Limb (tissue), 2 donors: ENCODE measurements at regions not wholly inside any gene's neighbourhood (a gene's known extent, or its start where the extent isn't known, plus 50 kb on each side); places are given as distances from the start of the nearest gene placed in this dataset.
"Not testable (repeated sequence)": the region's sequence is repeated elsewhere in the genome, so short reads cannot be mapped to it uniquely, and the experiment has no call there.

Source experiments
- DNase-seq, 2 donors: peaks; one replicate each; pipeline ENCODE4 v3.0.0-alpha.2; 2016; ENCODE audit errors: extremely low spot score in 2 of 2

- DNase-seq = no peak
Measured at GRCh38 chr9:96133321-96134021, 168.5 kb downstream of the HSD17B3 start.

GRCh38 chr9:96131825-96132224 is 170.2 kb downstream of the HSD17B3 start:
- DNase-seq = peak in 1 of 2 donors; percentile 38

DNA sequence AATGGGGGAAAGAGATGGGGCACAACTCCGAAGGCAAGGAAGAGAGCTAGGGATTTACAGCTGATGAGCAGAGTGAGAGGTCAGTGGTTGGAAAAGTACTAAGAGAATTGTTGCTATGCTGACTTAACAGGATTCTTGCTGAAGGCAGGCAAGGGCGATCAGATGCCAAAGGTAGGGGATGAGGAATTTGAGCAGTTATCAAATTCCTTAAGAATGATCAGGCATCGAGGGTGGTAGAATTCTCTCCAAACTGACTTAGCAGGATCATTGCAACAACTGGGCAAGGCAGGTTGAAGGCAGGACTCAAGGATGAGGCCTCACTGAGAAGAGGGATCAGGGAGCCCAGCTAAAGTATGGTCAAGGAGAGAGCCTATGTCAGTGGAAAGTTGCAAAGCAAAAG is 171.0 kb downstream of the HSD17B3 start:
- DNase-seq = no peak

- no peak for DNase-seq
Measured at GRCh38 chr9:96129747-96130146, 172.2 kb downstream of the HSD17B3 start.

GRCh38 chr9:96128880-96129279 is 173.1 kb downstream of the HSD17B3 start:
- no peak for DNase-seq

DNA sequence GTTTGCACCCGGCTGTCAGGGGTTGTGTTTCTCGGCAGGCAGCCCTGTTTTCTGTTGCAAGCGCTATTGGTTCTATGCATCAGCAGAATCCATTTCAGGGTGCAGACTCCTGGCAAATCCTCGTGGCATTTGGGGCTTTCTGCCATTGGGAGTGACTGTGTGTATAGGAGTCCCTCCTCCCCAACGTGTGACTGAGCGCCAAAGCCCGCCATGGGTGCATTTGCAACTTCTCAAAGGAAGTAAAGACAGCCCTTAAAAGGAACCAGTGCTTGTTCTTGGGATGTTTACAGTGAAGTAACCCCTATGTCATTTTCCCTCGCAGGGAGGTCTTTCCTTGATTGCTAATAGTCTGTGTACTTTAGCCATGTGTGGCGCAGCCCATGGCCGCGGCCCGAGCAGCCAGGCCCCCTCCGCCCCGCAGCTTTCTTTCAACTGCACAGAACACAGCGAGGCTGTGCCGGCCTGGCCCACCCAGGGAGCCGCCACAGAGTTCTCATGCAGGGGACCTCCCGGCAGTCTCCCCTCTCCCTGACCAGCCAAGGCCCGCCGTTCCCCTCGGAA is 175.6 kb downstream of the HSD17B3 start:
- DNase-seq = peak in 1 of 2 donors; percentile 61

DNA sequence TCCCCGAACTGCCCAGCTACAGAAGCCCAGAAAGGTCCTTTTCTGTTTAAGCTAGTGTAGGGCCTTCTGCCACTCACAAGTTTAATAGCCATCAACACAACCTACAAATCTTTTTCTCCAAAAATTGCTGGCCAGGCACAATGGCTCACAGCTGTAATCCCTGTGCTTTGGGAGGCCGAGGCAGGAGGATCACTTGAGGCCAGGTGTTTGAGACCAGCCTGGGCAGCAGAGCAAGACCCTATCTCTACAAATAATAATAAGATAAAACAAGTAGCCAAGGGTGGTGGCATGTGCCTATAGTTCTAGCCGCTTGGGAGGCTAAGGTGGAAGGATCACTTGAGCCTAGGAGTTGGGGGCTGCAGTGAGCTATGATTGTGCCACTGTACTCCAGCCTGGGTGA is 176.4 kb downstream of the HSD17B3 start:
- no peak for DNase-seq

DNA sequence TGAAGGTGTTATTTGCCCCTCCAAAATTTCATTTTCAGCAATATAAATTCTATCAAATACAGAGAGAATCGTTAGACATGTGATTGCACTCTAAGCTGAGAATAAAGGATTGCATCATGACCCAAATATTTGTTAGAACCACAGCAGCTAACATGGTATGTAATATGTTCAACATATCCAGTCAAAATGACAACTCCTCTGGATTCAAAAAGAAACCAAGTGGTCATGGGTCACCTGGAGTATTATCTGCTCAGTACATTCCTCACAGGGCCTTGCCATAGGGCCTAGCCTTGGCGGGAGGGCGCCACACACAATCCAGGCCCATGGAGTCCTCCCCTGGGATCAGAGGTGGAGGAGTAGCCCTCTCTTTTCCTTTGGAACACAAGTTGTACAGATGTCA is 179.2 kb downstream of the HSD17B3 start:
- DNase-seq = no peak

GRCh38 chr9:96122282-96122681 is 179.7 kb downstream of the HSD17B3 start:
- peak in 1 of 2 donors; percentile 13 for DNase-seq

- DNase-seq = no peak
Measured at GRCh38 chr9:96121136-96121535, 180.8 kb downstream of the HSD17B3 start.

DNA sequence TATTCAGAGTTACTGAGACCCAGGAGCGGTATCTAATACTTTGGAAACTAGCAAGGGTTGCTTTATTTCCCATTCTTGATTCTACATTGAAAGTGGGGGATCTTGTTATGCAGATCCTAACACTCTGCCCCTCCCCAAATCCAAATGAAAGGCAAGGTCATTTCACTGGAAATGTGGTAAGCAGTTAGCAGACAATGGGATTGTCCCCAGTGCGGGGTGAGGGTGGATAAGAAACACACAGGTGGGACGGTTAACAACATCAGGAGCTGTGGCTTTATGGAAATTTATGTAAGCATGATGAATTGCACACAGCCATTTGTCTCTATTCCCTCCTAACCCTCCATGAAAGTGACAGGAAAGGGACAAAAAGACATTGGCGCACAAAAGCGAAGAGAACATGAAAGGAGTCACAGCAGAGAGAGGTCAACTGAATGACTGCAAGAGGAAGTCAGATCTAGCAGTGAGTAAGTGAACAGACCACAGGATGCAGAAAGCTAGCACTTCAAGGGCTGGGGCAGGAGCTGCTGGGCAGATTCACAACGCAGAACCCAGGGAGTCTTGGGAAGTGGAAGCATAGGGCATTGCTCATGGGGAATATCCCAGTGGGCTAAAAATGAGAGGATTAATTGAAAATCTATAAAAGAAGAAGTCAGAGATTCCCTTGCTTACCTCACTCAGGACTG is 184.4 kb downstream of the HSD17B3 start:
- DNase-seq = peak in 1 of 2 donors; percentile 2

GRCh38 chr9:96116275-96117064 is 185.5 kb downstream of the HSD17B3 start:
- peak in 1 of 2 donors; percentile 38 for DNase-seq

DNA sequence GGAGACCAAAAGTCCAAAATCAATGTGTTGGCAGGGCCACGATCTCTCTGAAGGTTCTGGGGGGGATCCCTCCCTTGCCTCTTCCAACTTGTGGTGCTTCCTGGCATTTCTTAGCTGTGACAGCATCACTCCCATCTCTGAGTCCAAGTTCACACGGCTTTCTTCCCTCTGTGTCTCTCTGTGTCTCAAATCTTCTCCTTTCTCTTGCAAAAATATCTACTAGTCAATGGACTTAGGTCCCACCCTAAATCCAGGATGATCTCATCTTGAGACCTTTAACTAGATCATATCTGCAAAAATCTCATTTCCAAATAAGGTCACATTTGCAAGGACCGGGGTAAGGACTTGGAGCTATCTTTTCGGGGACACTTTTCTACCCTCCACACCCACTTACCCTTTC is 186.1 kb downstream of the HSD17B3 start:
- no peak for DNase-seq

- no peak for DNase-seq
Measured at GRCh38 chr9:96113032-96113431, 188.9 kb downstream of the HSD17B3 start.

DNA sequence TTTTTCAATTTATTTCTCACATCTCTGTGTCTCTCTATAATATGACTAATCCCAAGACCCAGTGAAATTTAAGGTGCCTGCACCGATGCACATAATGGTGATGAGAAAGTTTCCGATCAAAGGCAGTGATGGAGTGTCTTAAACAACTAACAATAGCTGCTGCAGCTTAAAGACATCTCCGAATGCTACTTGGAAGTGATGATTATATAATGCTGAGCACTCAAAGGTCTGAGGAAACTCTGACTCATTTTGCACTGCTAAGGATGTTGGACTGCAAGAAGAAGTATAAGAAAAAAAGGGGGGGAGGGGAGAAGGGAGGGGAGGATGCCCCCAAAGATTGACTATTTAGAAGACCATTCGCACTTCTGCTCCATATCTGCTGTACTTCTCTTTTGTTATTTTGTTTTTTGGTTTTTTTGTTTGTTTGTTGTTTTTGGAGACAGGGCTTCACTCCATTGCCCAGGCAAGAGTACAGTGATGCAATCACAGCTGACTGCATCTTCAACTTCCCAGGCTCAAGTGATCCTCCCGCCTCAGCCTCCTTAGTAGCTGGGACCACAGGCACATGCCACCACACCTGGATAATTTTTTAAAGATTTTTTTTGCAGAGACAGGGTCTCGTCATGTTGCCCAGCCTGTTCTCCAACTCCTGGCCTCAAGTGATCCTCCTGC is 192.2 kb downstream of the HSD17B3 start:
- DNase-seq = no peak

- DNase-seq = no peak
Measured at GRCh38 chr9:96108691-96109380, 193.1 kb downstream of the HSD17B3 start.

DNA sequence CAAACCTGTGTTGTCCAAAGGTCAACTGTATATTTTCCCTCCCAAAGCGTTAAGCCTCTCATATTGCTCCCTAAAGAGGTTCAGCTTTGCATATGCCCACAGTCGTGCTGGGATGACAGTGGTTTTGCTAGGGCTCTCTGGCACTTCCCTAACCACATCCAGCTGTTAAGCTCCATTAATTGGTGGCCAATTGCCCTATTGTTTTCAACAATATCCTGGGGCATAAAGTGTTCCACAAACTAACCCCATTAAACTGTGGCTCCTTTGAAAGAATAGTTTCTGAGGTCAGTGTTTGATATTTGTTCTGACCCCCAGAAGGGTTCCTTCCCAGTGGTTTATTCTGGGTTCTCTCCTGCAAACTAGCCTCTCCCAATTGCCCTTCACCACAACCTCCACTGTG is 194.5 kb downstream of the HSD17B3 start:
- DNase-seq = no peak

- peak in 1 of 2 donors; percentile 47 for DNase-seq
Measured at GRCh38 chr9:96100385-96101300, 201.3 kb downstream of the HSD17B3 start.

GRCh38 chr9:96090630-96091029 is 211.3 kb downstream of the HSD17B3 start:
- not testable (repeated sequence) for DNase-seq
